GM23338 (cell line): ENCODE measurements at regions not wholly inside any gene's neighbourhood (a gene's known extent, or its start where the extent isn't known, plus 50 kb on each side); places are given as distances from the start of the nearest gene placed in this dataset.
A peak's percentile ranks its signal among the peaks of the same experiment; 100 is the strongest.

Experiments
- ATAC-seq: fragments of 200-7000 bp; cut with Tn5 transposase; 3 replicates; pipeline ENCODE4 v1.9.1; 2020
- DNase-seq: peaks from one replicate; pipeline ENCODE4 v3.0.0-alpha.2; 2015; ENCODE audit warnings: low spot score
- H2AFZ ChIP-seq: fragments of 200-600 bp; sonication (generic); 2 replicates; pipeline ENCODE4 v1.8.0; 2016; ENCODE audit warnings: antibody characterized with exemption, mild to moderate bottlenecking, moderate library complexity
- H3F3A ChIP-seq: fragments of 200-600 bp; sonication (generic); replicated peaks from 2 replicates; pipeline ENCODE4 v1.8.0; 2017; ENCODE audit warnings: antibody characterized with exemption, mixed run types, low read depth
- H3K27ac ChIP-seq: fragments of 200-600 bp; sonication (generic); 2 replicates; pipeline ENCODE4 v1.6.1; 2016; ENCODE audit warnings: low read depth
- H3K27me3 ChIP-seq: fragments of 200-600 bp; sonication (generic); 2 replicates; pipeline ENCODE4 v1.8.0; 2016; ENCODE audit warnings: mild to moderate bottlenecking, mixed run types, moderate library complexity; ENCODE audit not compliant: insufficient read depth
- H3K36me3 ChIP-seq: fragments of 200-600 bp; sonication (generic); 2 replicates; pipeline ENCODE4 v1.8.0; 2016; ENCODE audit warnings: mild to moderate bottlenecking; ENCODE audit not compliant: insufficient read depth
- H3K4me1 ChIP-seq: fragments of 200-600 bp; sonication (generic); 2 replicates; pipeline ENCODE4 v1.8.0; 2016; ENCODE audit warnings: mild to moderate bottlenecking, moderate library complexity; ENCODE audit not compliant: insufficient read depth
- H3K4me2 ChIP-seq: fragments of 200-600 bp; sonication (generic); 2 replicates; pipeline ENCODE4 v1.7.1; 2017; ENCODE audit warnings: mixed run types
- H3K4me3 ChIP-seq: fragments of 200-600 bp; sonication (generic); 2 replicates; pipeline ENCODE4 v1.6.1; 2016; ENCODE audit warnings: mixed run types
- H3K79me2 ChIP-seq: fragments of 200-600 bp; sonication (generic); replicated peaks from 2 replicates; pipeline ENCODE4 v1.8.0; 2017; ENCODE audit warnings: mild to moderate bottlenecking; ENCODE audit not compliant: insufficient read depth
- H3K9me2 ChIP-seq: fragments of 200-600 bp; sonication (generic); 2 replicates; pipeline ENCODE4 v1.8.0; 2017; ENCODE audit not compliant: insufficient read depth
- H4K20me1 ChIP-seq: fragments of 200-600 bp; sonication (generic); replicated peaks from 2 replicates; pipeline ENCODE4 v1.8.0; 2017; ENCODE audit warnings: mild to moderate bottlenecking; ENCODE audit not compliant: insufficient read depth
- H3K27ac Mint-ChIP-seq: 2 replicates; pipeline ENCODE4 v1.8.0; 2020; ENCODE audit warnings: inconsistent platforms, mild to moderate bottlenecking, moderate library complexity, mixed read lengths
- H3K27me3 Mint-ChIP-seq: 3 replicates; pipeline ENCODE4 v1.8.0; 2022; ENCODE audit warnings: low read depth, mild to moderate bottlenecking, moderate library complexity, mixed read lengths, inconsistent platforms; ENCODE audit not compliant: insufficient read depth, poor library complexity
- H3K36me3 Mint-ChIP-seq: 3 replicates; pipeline ENCODE4 v1.8.0; 2021; ENCODE audit warnings: low read depth, mild to moderate bottlenecking, inconsistent platforms, moderate library complexity, mixed read lengths
- H3K4me1 Mint-ChIP-seq: 3 replicates; pipeline ENCODE4 v1.8.0; 2020; ENCODE audit warnings: mild to moderate bottlenecking, inconsistent platforms, mixed read lengths
- H3K4me3 Mint-ChIP-seq: 3 replicates; pipeline ENCODE4 v1.8.0; 2021; ENCODE audit warnings: moderate library complexity, mild to moderate bottlenecking, inconsistent platforms, mixed read lengths
- H3K9me3 Mint-ChIP-seq: 3 replicates; pipeline ENCODE4 v1.8.0; 2020; ENCODE audit warnings: moderate library complexity, mild to moderate bottlenecking, inconsistent platforms, mixed read lengths
- ETS1 ChIP-seq: IDR thresholded peaks from 2 replicates; pipeline ENCODE4 v1.6.1; 2016; ENCODE audit warnings: antibody characterized with exemption
- EZH2 ChIP-seq: fragments of 200-600 bp; sonication (generic); IDR thresholded peaks from one replicate; pipeline ENCODE4 v1.8.0; 2017; ENCODE audit warnings: antibody characterized with exemption, mild to moderate bottlenecking, low read depth; ENCODE audit not compliant: unreplicated experiment
- EZH2phosphoT487 ChIP-seq: fragments of 200-600 bp; sonication (generic); IDR thresholded peaks from one replicate; pipeline ENCODE4 v1.8.1; 2018; ENCODE audit warnings: antibody characterized with exemption; ENCODE audit not compliant: unreplicated experiment
- JUNB ChIP-seq: IDR thresholded peaks from one replicate; pipeline ENCODE4 v1.6.1; 2016; ENCODE audit warnings: antibody characterized with exemption; ENCODE audit not compliant: unreplicated experiment
- NANOG ChIP-seq: IDR thresholded peaks from 2 replicates; pipeline ENCODE4 v1.6.1; 2016; ENCODE audit warnings: antibody characterized with exemption, borderline replicate concordance
- POLR2AphosphoS5 ChIP-seq: IDR thresholded peaks from 2 replicates; pipeline ENCODE4 v1.6.1; 2016; ENCODE audit warnings: antibody characterized with exemption, low read depth
- REST ChIP-seq: IDR thresholded peaks from one replicate; pipeline ENCODE4 v1.6.1; 2018; ENCODE audit warnings: antibody characterized with exemption; ENCODE audit not compliant: unreplicated experiment
- STAT1 ChIP-seq: IDR thresholded peaks from one replicate; pipeline ENCODE4 v1.6.1; 2016; ENCODE audit warnings: antibody characterized with exemption; ENCODE audit not compliant: unreplicated experiment
- ZNF114 ChIP-seq: fragments of 250-450 bp; sonication (Bioruptor Pico); IDR thresholded peaks from 2 replicates; pipeline ENCODE4 v1.5.0; 2020; ENCODE audit warnings: mild to moderate bottlenecking, moderate library complexity
- ZNF462 ChIP-seq: fragments of 250-450 bp; sonication (Bioruptor Pico); IDR thresholded peaks from 2 replicates; pipeline ENCODE4 v1.5.0; 2020; ENCODE audit warnings: mild to moderate bottlenecking, moderate library complexity

GRCh38 chr18:22607284-22607635 is 189.5 kb upstream of the CTAGE1 start:
- Histone ChIP-seq H3K9me2 (0 out of 2 replicates have a peak, but pooled peaks cover 3% of the 10 kb centered on the region), H3K4me1 (peaks cover 4% of the 10 kb centered on the region; the same call in 1 of the 2 replicates), H2AFZ (0 out of 2 replicates have a peak overlapping the region, but pooled peaks have one; percentile 43), H3F3A (no peaks in the 10 kb centered on the region), H3K27ac (no peak overlapping the region), H3K4me3 (no peak overlapping the region), H4K20me1 (no peaks in the 10 kb centered on the region), H3K79me2 (no peaks in the 10 kb centered on the region), H3K36me3 (no peaks in the 10 kb centered on the region), H3K27me3 (no peaks in the 10 kb centered on the region), H3K4me2 (no peak overlapping the region)
- Mint-ChIP-seq H3K27me3 (peaks cover 4% of the 10 kb centered on the region), H3K36me3 (no peaks in the 10 kb centered on the region), H3K4me1 (peaks cover 10% of the 10 kb centered on the region; the same call in 2 of the 3 replicates), H3K9me3 (no peaks in the 10 kb centered on the region), H3K27ac (no peak overlapping the region), H3K4me3 (no peak overlapping the region)
- DNase-seq (no peak), ATAC-seq (no peak)
- no peak for TF ChIP-seq EZH2
- TF ChIP-seq ZNF114 (CRISPR knock-in tag): no peak

- H3K36me3 Mint-ChIP-seq: no peaks in the 10 kb centered on the region
- 0 out of 2 replicates have a peak, but pooled peaks cover 3% of the 10 kb centered on the region for H3K9me2 ChIP-seq
- no peaks in the 10 kb centered on the region for H3K36me3 ChIP-seq
- no peak overlapping the region for H3K27ac ChIP-seq
- no peak overlapping the region for H3K27ac Mint-ChIP-seq
- no peaks in the 10 kb centered on the region for H3K9me3 Mint-ChIP-seq
- no peaks in the 10 kb centered on the region for H3K27me3 ChIP-seq
- ATAC-seq: no peak
- H3K4me2 ChIP-seq: no peak overlapping the region
- H3F3A ChIP-seq: no peaks in the 10 kb centered on the region
- no peak overlapping the region for H3K4me3 Mint-ChIP-seq
- no peak for DNase-seq
- H3K4me1 Mint-ChIP-seq: peaks cover 10% of the 10 kb centered on the region; the same call in 2 of the 3 replicates
- H3K4me3 ChIP-seq: no peak overlapping the region
- peaks cover 4% of the 10 kb centered on the region for H3K27me3 Mint-ChIP-seq
- no peak overlapping the region for H2AFZ ChIP-seq
- no peaks in the 10 kb centered on the region for H4K20me1 ChIP-seq
- H3K4me1 ChIP-seq: peaks cover 4% of the 10 kb centered on the region; the same call in 1 of the 2 replicates
- H3K79me2 ChIP-seq: no peaks in the 10 kb centered on the region
- no peak for TF ChIP-seq JUNB
- TF ChIP-seq NANOG: no peak
- TF ChIP-seq ZNF462 (CRISPR knock-in tag): no peak
- TF ChIP-seq POLR2AphosphoS5: no peak
- TF ChIP-seq EZH2: no peak
- TF ChIP-seq REST: no peak
- TF ChIP-seq ETS1: no peak
- no peak for TF ChIP-seq EZH2phosphoT487
- no peak for TF ChIP-seq STAT1
- no peak for TF ChIP-seq ZNF114 (CRISPR knock-in tag)
These were observed 191.1 kb upstream of the CTAGE1 start for GRCh38 chr18:22608847-22609246.
